ENCODE measurements at regions not wholly inside any gene's neighbourhood (a gene's known extent, or its start where the extent isn't known, plus 50 kb on each side); places are given as distances from the start of the nearest gene placed in this dataset.

DNA sequence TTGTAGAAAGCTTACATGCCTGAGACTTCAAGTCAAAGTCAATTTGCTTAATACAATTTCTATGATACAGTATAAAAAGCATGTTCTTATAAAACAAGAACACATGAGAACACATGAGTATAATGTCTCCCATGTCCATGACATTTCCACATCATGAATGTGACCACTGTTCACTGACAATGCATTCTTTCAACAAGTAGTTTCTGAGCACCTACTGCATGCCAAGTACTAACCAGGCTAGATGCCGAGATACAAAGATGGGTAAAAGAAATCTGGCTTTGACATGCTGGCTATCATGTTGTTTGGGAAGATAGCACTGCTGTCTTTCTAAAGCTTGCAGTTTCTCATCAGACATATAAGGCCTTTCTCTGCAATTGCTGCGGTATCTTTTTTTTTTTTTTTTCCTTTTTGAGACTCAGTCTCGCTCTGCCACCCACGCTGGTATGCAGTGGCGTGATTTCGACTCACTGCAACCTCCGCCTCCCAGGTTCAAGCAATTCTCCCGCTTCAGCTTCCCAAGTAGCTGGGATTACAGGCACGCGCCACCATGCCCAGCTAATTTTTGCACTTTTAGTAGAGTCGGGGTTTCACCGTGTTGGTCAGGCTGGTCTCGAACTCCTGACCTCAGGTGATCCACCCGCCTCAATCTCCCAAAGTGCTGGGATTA lies 123.6 kb upstream of the DST start:
- no peak for DNase-seq (ENCODE audit: low read depth)
- TF ChIP-seq, protein P1, sequence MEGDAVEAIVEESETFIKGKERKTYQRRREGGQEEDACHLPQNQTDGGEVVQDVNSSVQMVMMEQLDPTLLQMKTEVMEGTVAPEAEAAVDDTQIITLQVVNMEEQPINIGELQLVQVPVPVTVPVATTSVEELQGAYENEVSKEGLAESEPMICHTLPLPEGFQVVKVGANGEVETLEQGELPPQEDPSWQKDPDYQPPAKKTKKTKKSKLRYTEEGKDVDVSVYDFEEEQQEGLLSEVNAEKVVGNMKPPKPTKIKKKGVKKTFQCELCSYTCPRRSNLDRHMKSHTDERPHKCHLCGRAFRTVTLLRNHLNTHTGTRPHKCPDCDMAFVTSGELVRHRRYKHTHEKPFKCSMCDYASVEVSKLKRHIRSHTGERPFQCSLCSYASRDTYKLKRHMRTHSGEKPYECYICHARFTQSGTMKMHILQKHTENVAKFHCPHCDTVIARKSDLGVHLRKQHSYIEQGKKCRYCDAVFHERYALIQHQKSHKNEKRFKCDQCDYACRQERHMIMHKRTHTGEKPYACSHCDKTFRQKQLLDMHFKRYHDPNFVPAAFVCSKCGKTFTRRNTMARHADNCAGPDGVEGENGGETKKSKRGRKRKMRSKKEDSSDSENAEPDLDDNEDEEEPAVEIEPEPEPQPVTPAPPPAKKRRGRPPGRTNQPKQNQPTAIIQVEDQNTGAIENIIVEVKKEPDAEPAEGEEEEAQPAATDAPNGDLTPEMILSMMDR (conservative IDR thresholded peaks at IDR 0.05; ENCODE audit: low read length): no peak
- no peak overlapping the region for H3K4me3 ChIP-seq (ENCODE audit: low read length)

DNA sequence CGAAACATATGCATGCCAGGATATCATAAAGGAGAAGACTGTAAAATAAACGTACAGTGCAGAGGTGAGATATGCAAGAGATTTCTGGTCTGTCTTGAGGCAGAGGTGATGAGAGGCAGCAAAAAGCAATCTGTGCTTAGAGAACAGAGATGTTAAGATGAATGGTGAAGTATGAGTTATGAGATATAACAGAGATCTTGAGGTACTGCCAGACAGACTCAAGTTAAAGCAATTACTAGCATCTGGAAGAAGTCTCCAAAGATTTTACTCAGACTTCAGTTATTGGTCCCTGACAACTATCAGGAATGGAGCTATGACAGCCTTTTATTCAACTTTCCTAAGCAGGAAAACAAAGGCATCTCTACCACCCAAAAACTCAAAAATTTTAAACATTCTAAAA lies 122.8 kb upstream of the DST start:
- DNase-seq (ENCODE audit: low read depth): no peak
- TF ChIP-seq, protein P1 (conservative IDR thresholded peaks at IDR 0.05; ENCODE audit: low read length): no peak
- H3K4me3 ChIP-seq (ENCODE audit: low read length): no peak overlapping the region

DNA sequence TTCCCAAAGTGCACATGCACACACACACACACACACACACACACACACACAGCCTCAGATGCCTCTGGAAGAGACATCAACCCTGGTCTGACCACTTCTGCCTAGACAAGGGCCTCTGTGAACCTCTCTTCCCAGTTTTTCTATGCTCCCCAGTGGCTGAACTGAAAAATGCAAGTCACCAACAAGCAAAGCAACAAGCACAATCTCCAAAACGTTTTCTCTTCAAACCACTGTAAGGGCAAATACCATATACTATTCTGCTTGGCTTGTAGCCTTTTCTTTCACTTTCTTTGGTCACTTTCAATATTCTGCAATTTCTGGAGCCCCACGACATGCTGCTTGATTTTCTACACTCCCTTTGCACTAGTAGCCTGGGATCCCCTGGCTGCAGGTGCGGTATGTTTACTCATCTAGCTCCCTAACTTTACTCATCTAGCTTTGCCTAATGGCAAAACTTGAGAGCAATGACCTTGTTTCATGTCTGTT lies 121.4 kb upstream of the DST start:
- TF ChIP-seq, protein P1 (conservative IDR thresholded peaks at IDR 0.05; ENCODE audit: low read length): peak; percentile 47
- DNase-seq (ENCODE audit: low read depth): peak; percentile 54
- no peak overlapping the region for H3K4me3 ChIP-seq (ENCODE audit: low read length)

DNA sequence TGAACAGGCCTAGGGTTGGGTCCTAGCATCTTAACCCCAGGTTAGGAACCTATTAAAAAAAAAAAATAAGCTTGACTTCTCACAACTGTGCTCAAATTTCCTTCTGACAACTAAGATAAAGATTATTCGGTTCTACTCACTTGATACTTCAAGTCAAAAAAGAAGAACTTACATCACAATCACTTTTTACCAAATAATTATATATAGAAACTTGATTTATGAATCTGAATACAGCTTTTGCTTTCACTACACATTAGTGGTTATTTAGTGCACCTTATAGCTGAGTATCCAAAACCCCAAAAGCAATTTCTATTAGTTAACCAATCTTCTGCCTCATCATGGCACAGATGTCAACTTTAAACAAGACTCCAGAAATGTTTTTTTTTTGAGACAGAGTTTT lies 119.0 kb upstream of the DST start:
- TF ChIP-seq, protein P1 (conservative IDR thresholded peaks at IDR 0.05; ENCODE audit: low read length): no peak
- H3K4me3 ChIP-seq (ENCODE audit: low read length): no peak overlapping the region
- DNase-seq (ENCODE audit: low read depth): no peak

DNA sequence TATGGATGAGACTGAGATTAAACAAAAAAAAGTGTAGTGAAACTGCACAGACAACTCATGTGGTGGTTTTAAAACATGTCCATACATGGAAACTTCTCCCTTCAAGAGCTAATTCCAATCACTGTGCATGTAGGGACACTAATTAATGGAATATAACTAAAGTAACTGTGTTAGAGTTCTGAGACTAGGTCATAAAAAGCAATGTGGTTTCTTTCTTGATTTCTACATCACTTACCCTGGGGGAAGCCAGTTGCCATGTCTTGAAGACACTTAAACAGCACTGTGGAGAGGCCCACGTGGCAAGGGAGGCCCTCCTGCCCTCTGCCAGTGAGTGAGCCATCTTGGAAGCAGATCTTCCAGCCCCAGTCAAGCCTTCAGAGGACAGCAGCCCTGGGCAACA lies 118.2 kb upstream of the DST start:
- TF ChIP-seq, protein P1 (conservative IDR thresholded peaks at IDR 0.05; ENCODE audit: low read length): no peak
- DNase-seq (ENCODE audit: low read depth): no peak
- no peak overlapping the region for H3K4me3 ChIP-seq (ENCODE audit: low read length)

DNA sequence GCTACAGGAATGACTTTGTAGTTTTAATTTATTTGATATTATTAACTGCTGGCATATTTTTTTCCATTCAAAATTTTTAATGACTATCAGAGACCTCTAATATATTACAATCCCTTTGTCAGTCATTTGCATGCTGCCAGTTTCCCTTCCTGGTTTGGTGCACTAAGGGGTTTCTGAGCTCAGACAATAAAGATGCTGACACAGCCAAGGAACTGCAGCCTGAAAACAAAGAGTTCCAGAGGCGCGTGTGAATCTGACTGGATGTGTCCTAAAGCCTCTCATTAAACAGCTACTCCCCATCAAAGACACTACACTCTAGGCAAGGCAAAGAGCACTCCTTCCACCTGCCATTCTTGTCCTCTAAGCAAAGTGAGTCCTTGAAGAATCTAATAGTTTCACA lies 116.8 kb upstream of the DST start:
- TF ChIP-seq, protein P1 (conservative IDR thresholded peaks at IDR 0.05; ENCODE audit: low read length): no peak
- no peak for DNase-seq (ENCODE audit: low read depth)
- H3K4me3 ChIP-seq (ENCODE audit: low read length): no peak overlapping the region

DNA sequence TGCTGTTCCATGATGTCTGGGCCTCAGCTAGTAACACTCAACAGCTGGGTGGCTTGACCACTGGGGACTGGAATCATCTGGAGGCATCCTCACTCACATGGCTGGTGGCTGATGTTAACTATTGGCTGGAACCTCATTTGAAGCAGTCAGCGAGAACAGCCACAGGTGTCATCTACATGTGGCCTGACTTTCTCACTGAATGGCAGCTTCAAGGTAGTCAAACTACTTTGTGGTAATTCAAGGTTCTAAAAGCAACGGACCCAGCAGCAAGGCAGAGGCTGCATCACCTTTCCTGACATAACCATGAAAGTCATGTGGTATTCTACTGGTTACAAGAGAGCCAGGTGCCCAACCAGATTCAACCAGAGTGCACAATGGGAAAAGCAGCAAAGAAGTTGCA lies 115.9 kb upstream of the DST start:
- TF ChIP-seq, protein P1 (conservative IDR thresholded peaks at IDR 0.05; ENCODE audit: low read length): no peak
- DNase-seq (ENCODE audit: low read depth): no peak
- no peak overlapping the region for H3K4me3 ChIP-seq (ENCODE audit: low read length)
